Hippocampal formation (tissue), 2 donors: ENCODE measurements at regions not wholly inside any gene's neighbourhood (a gene's known extent, or its start where the extent isn't known, plus 50 kb on each side); places are given as distances from the start of the nearest gene placed in this dataset.
A peak's percentile ranks its signal among the peaks of the same experiment; 100 is the strongest.
"Not testable (repeated sequence)": the region's sequence is repeated elsewhere in the genome, so short reads cannot be mapped to it uniquely, and the experiment has no call there.

Source experiments
- DNase-seq, 2 donors: peaks; one replicate each; lab custom pipeline; 2025; lab: John Stamatoyannopoulos, UW

GRCh38 chr13:50452756-50453155 lies 390.7 kb downstream of the DLEU7 start:
- DNase-seq = no peak

GRCh38 chr13:50453188-50453587 lies 390.3 kb downstream of the DLEU7 start:
- DNase-seq = peak in 1 of 2 donors; percentile 2

- no peak for DNase-seq
These were observed 387.4 kb downstream of the DLEU7 start for GRCh38 chr13:50456111-50456510.

- no peak for DNase-seq
These were observed 385.8 kb downstream of the DLEU7 start for GRCh38 chr13:50457415-50458393.

- DNase-seq = no peak
These were observed 384.4 kb downstream of the DLEU7 start for GRCh38 chr13:50459046-50459445.

GRCh38 chr13:50459658-50460057 lies 383.8 kb downstream of the DLEU7 start:
- no peak for DNase-seq

GRCh38 chr13:50460358-50460757 lies 383.1 kb downstream of the DLEU7 start:
- DNase-seq = no peak

- no peak for DNase-seq
These were observed 382.3 kb downstream of the DLEU7 start for GRCh38 chr13:50461189-50461588.

GRCh38 chr13:50463719-50464118 lies 379.8 kb downstream of the DLEU7 start:
- DNase-seq = no peak

- DNase-seq = no peak
These were observed 378.9 kb downstream of the DLEU7 start for GRCh38 chr13:50464349-50465251.

GRCh38 chr13:50466456-50466855 lies 377.0 kb downstream of the DLEU7 start:
- DNase-seq = no peak

GRCh38 chr13:50467156-50468110 lies 376.1 kb downstream of the DLEU7 start:
- no peak for DNase-seq

GRCh38 chr13:50468849-50469669 lies 374.4 kb downstream of the DLEU7 start:
- DNase-seq = no peak

GRCh38 chr13:50473050-50473449 lies 370.4 kb downstream of the DLEU7 start:
- DNase-seq = not testable (repeated sequence)

- no peak for DNase-seq
These were observed 369.3 kb downstream of the DLEU7 start for GRCh38 chr13:50474088-50474662.

- no peak for DNase-seq
These were observed 366.8 kb downstream of the DLEU7 start for GRCh38 chr13:50476577-50477285.

GRCh38 chr13:50481936-50482335 lies 361.6 kb downstream of the DLEU7 start:
- no peak for DNase-seq

GRCh38 chr13:50483416-50483815 lies 360.1 kb downstream of the DLEU7 start:
- DNase-seq = no peak

- DNase-seq = peak in 1 of 2 donors; percentile 11
These were observed 358.9 kb downstream of the DLEU7 start for GRCh38 chr13:50484472-50485113.
